ENCODE measurements at regions not wholly inside any gene's neighbourhood (a gene's known extent, or its start where the extent isn't known, plus 50 kb on each side); places are given as distances from the start of the nearest gene placed in this dataset.
"Not testable (repeated sequence)": the region's sequence is repeated elsewhere in the genome, so short reads cannot be mapped to it uniquely, and the experiment has no call there.

GRCh38 chr12:97701901-97702300 lies 239.3 kb downstream of the RMST start:
- H3K4me1 ChIP-seq = no peaks in the 10 kb centered on the region
- no peak overlapping the region for H3K9ac ChIP-seq
- no peak overlapping the region for H3K4me2 ChIP-seq
- H3K36me3 ChIP-seq = no peaks in the 10 kb centered on the region
- H3K9me3 ChIP-seq = no peaks in the 10 kb centered on the region
- no peak for TF ChIP-seq Cebpa-rat (IDR thresholded peaks at IDR 0.05)
- H3K27ac ChIP-seq = no peak overlapping the region
- no peaks in the 10 kb centered on the region for H3K27me3 ChIP-seq
- no peaks in the 10 kb centered on the region for H4K20me1 ChIP-seq
- no peak overlapping the region for H3K4me3 ChIP-seq

GRCh38 chr12:97711392-97711791 lies 248.8 kb downstream of the RMST start:
- no peak for TF ChIP-seq Cebpa-rat (IDR thresholded peaks at IDR 0.05)
- Histone ChIP-seq H3K36me3 (no peaks in the 10 kb centered on the region), H3K27ac (no peak overlapping the region), H3K9me3 (no peaks in the 10 kb centered on the region), H3K9ac (no peak overlapping the region), H3K27me3 (no peaks in the 10 kb centered on the region), H3K4me2 (no peak overlapping the region), H3K4me3 (no peak overlapping the region), H4K20me1 (no peaks in the 10 kb centered on the region), H3K4me1 (no peaks in the 10 kb centered on the region)

GRCh38 chr12:97713270-97713669 lies 250.7 kb downstream of the RMST start:
- H3K9me3 ChIP-seq = no peaks in the 10 kb centered on the region
- H4K20me1 ChIP-seq = no peaks in the 10 kb centered on the region
- no peak overlapping the region for H3K27ac ChIP-seq
- H3K36me3 ChIP-seq = no peaks in the 10 kb centered on the region
- no peak overlapping the region for H3K4me3 ChIP-seq
- no peak overlapping the region for H3K4me2 ChIP-seq
- H3K27me3 ChIP-seq = no peaks in the 10 kb centered on the region
- TF ChIP-seq Cebpa-rat (IDR thresholded peaks at IDR 0.05) = no peak
- H3K9ac ChIP-seq = no peak overlapping the region
- H3K4me1 ChIP-seq = no peaks in the 10 kb centered on the region

- H3K9ac ChIP-seq = no peak overlapping the region
- no peaks in the 10 kb centered on the region for H3K36me3 ChIP-seq
- H3K4me2 ChIP-seq = no peak overlapping the region
- H3K27me3 ChIP-seq = no peaks in the 10 kb centered on the region
- H3K9me3 ChIP-seq = no peaks in the 10 kb centered on the region
- H3K27ac ChIP-seq = no peak overlapping the region
- H4K20me1 ChIP-seq = no peaks in the 10 kb centered on the region
- no peak overlapping the region for H3K4me3 ChIP-seq
- no peaks in the 10 kb centered on the region for H3K4me1 ChIP-seq
- no peak for TF ChIP-seq Cebpa-rat (IDR thresholded peaks at IDR 0.05)
Measured at GRCh38 chr12:97714107-97714563, 251.5 kb downstream of the RMST start.

- no peaks in the 10 kb centered on the region for H3K36me3 ChIP-seq
- H3K4me3 ChIP-seq = no peak overlapping the region
- no peak overlapping the region for H3K4me2 ChIP-seq
- no peak for TF ChIP-seq Cebpa-rat (IDR thresholded peaks at IDR 0.05)
- no peaks in the 10 kb centered on the region for H3K9me3 ChIP-seq
- no peaks in the 10 kb centered on the region for H3K27me3 ChIP-seq
- H3K9ac ChIP-seq = no peak overlapping the region
- no peaks in the 10 kb centered on the region for H4K20me1 ChIP-seq
- no peak overlapping the region for H3K27ac ChIP-seq
- H3K4me1 ChIP-seq = no peaks in the 10 kb centered on the region
Measured at GRCh38 chr12:97716356-97716755, 253.8 kb downstream of the RMST start.

- H3K4me3 ChIP-seq, H3K27me3 ChIP-seq, H3K4me1 ChIP-seq, H4K20me1 ChIP-seq, H3K9me3 ChIP-seq, H3K27ac ChIP-seq, H3K36me3 ChIP-seq, H3K4me2 ChIP-seq, H3K9ac ChIP-seq: not testable (repeated sequence)
Measured at GRCh38 chr12:97723801-97724200, 261.2 kb downstream of the RMST start.

GRCh38 chr12:97745406-97746101 lies 282.9 kb downstream of the RMST start:
- H3K4me1 ChIP-seq = no peaks in the 10 kb centered on the region
- no peaks in the 10 kb centered on the region for H4K20me1 ChIP-seq
- no peak for TF ChIP-seq Cebpa-rat (IDR thresholded peaks at IDR 0.05)
- H3K4me3 ChIP-seq = no peak overlapping the region
- no peak overlapping the region for H3K4me2 ChIP-seq
- no peak overlapping the region for H3K27ac ChIP-seq
- no peaks in the 10 kb centered on the region for H3K27me3 ChIP-seq
- H3K36me3 ChIP-seq = no peaks in the 10 kb centered on the region
- no peaks in the 10 kb centered on the region for H3K9me3 ChIP-seq
- no peak overlapping the region for H3K9ac ChIP-seq

- no peak for TF ChIP-seq Cebpa-rat (IDR thresholded peaks at IDR 0.05)
- no peak overlapping the region for H3K4me3 ChIP-seq
- H3K9me3 ChIP-seq = no peaks in the 10 kb centered on the region
- no peaks in the 10 kb centered on the region for H4K20me1 ChIP-seq
- H3K9ac ChIP-seq = no peak overlapping the region
- no peak overlapping the region for H3K4me2 ChIP-seq
- H3K4me1 ChIP-seq = no peaks in the 10 kb centered on the region
- H3K36me3 ChIP-seq = no peaks in the 10 kb centered on the region
- no peak overlapping the region for H3K27ac ChIP-seq
- H3K27me3 ChIP-seq = no peaks in the 10 kb centered on the region
Measured at GRCh38 chr12:97748298-97748697, 285.7 kb downstream of the RMST start.

- no peak overlapping the region for H3K4me2 ChIP-seq
- TF ChIP-seq Cebpa-rat (IDR thresholded peaks at IDR 0.05) = no peak
- H4K20me1 ChIP-seq = no peaks in the 10 kb centered on the region
- H3K36me3 ChIP-seq = no peaks in the 10 kb centered on the region
- H3K9me3 ChIP-seq = no peaks in the 10 kb centered on the region
- no peaks in the 10 kb centered on the region for H3K27me3 ChIP-seq
- no peak overlapping the region for H3K4me3 ChIP-seq
- no peaks in the 10 kb centered on the region for H3K4me1 ChIP-seq
- H3K27ac ChIP-seq = no peak overlapping the region
- H3K9ac ChIP-seq = no peak overlapping the region
Measured at GRCh38 chr12:97751704-97752103, 289.1 kb downstream of the RMST start.

- Histone ChIP-seq H3K36me3 (no peaks in the 10 kb centered on the region), H3K4me3 (no peak overlapping the region), H4K20me1 (no peaks in the 10 kb centered on the region), H3K9me3 (no peaks in the 10 kb centered on the region), H3K27ac (no peak overlapping the region), H3K4me1 (no peaks in the 10 kb centered on the region), H3K9ac (no peak overlapping the region), H3K27me3 (no peaks in the 10 kb centered on the region), H3K4me2 (no peak overlapping the region)
- TF ChIP-seq Cebpa-rat (IDR thresholded peaks at IDR 0.05) = no peak
Measured at GRCh38 chr12:97752129-97752528, 289.5 kb downstream of the RMST start.

GRCh38 chr12:97753332-97753731 lies 290.7 kb downstream of the RMST start:
- H3K36me3 ChIP-seq = no peaks in the 10 kb centered on the region
- no peak overlapping the region for H3K4me2 ChIP-seq
- no peaks in the 10 kb centered on the region for H4K20me1 ChIP-seq
- H3K27me3 ChIP-seq = no peaks in the 10 kb centered on the region
- H3K4me3 ChIP-seq = no peak overlapping the region
- H3K9ac ChIP-seq = no peak overlapping the region
- H3K27ac ChIP-seq = no peak overlapping the region
- H3K4me1 ChIP-seq = no peaks in the 10 kb centered on the region
- no peak for TF ChIP-seq Cebpa-rat (IDR thresholded peaks at IDR 0.05)
- no peaks in the 10 kb centered on the region for H3K9me3 ChIP-seq

Data from BLaER1 (cell line).